Trophoblast cell (in vitro differentiated cells and primary cell): ENCODE measurements at regions not wholly inside any gene's neighbourhood (a gene's known extent, or its start where the extent isn't known, plus 50 kb on each side); places are given as distances from the start of the nearest gene placed in this dataset.

ENCODE experiments used
- DNase-seq, 2 donors: peaks; one replicate each; pipeline ENCODE4 v3.0.0-alpha.2; 2016
- H2AFZ ChIP-seq: 2 replicates; pipeline ENCODE4 v1.6.1; 2013; ENCODE audit warnings: low read length, moderate library complexity, mild to moderate bottlenecking; ENCODE audit not compliant: insufficient read depth, poor library complexity
- H2AK5ac ChIP-seq: 2 replicates; pipeline ENCODE4 v1.6.1; 2013; ENCODE audit warnings: mild to moderate bottlenecking, low read length
- H2BK120ac ChIP-seq: 2 replicates; pipeline ENCODE4 v1.6.1; 2013; ENCODE audit warnings: low read length, mild to moderate bottlenecking, moderate library complexity; ENCODE audit not compliant: insufficient read depth, poor library complexity
- H2BK12ac ChIP-seq: 2 replicates; pipeline ENCODE4 v1.6.1; 2013; ENCODE audit warnings: mild to moderate bottlenecking, low read length, moderate library complexity
- H2BK5ac ChIP-seq: 2 replicates; pipeline ENCODE4 v1.6.1; 2013; ENCODE audit warnings: low read length, low read depth, moderate library complexity, mild to moderate bottlenecking; ENCODE audit not compliant: poor library complexity
- H3K14ac ChIP-seq: 2 replicates; pipeline ENCODE4 v1.6.1; 2013; ENCODE audit warnings: mild to moderate bottlenecking, low read length
- H3K18ac ChIP-seq: 2 replicates; pipeline ENCODE4 v1.6.1; 2013; ENCODE audit warnings: mild to moderate bottlenecking, low read length
- H3K23ac ChIP-seq: 2 replicates; pipeline ENCODE4 v1.6.1; 2013; ENCODE audit warnings: low read length
- H3K27ac ChIP-seq: 2 replicates; pipeline ENCODE4 v1.5.1; 2013; ENCODE audit warnings: low read depth, mild to moderate bottlenecking, inconsistent platforms, low read length, moderate library complexity
- H3K27me3 ChIP-seq: 2 replicates; pipeline ENCODE4 v1.6.1; 2013; ENCODE audit warnings: inconsistent platforms, mild to moderate bottlenecking, low read length, moderate library complexity; ENCODE audit not compliant: insufficient read depth
- H3K36me3 ChIP-seq, 2 experiments: 1 replicate in 1 of 2; 2 replicates in 1 of 2; pipeline ENCODE4 v1.6.1; 2013; ENCODE audit warnings: low read length in 2 of 2, mild to moderate bottlenecking in 2 of 2, moderate library complexity in 1 of 2; ENCODE audit not compliant: insufficient read depth in 2 of 2, control insufficient read depth in 1 of 2
- H3K4ac ChIP-seq: 2 replicates; pipeline ENCODE4 v1.6.1; 2013; ENCODE audit warnings: low read depth, mild to moderate bottlenecking, low read length, moderate library complexity
- H3K4me1 ChIP-seq, 2 experiments: 1 replicate in 1 of 2; 2 replicates in 1 of 2; pipeline ENCODE4 v1.6.1; 2013; ENCODE audit warnings: low read length in 2 of 2, mild to moderate bottlenecking in 2 of 2, moderate library complexity in 1 of 2; ENCODE audit not compliant: insufficient read depth in 2 of 2, control insufficient read depth in 1 of 2
- H3K4me2 ChIP-seq: 2 replicates; pipeline ENCODE4 v1.6.1; 2013; ENCODE audit warnings: inconsistent platforms, mild to moderate bottlenecking, low read length, moderate library complexity
- H3K4me3 ChIP-seq: 2 replicates; pipeline ENCODE4 v1.5.1; 2013; ENCODE audit warnings: mild to moderate bottlenecking, low read depth, low read length, inconsistent platforms
- H3K79me1 ChIP-seq: one replicate; pipeline ENCODE4 v1.6.1; 2013; ENCODE audit warnings: low read length
- H3K79me2 ChIP-seq: 2 replicates; pipeline ENCODE4 v1.6.1; 2013; ENCODE audit warnings: low read length, mild to moderate bottlenecking; ENCODE audit not compliant: control insufficient read depth, insufficient read depth, poor library complexity
- H3K9ac ChIP-seq: 2 replicates; pipeline ENCODE4 v1.6.1; 2013; ENCODE audit warnings: mild to moderate bottlenecking, low read length
- H3K9me3 ChIP-seq: 2 replicates; pipeline ENCODE4 v1.6.1; 2013; ENCODE audit warnings: low read depth, mild to moderate bottlenecking, control low read depth, inconsistent platforms, low read length; ENCODE audit not compliant: insufficient read depth
- H4K12ac ChIP-seq: 2 replicates; pipeline ENCODE4 v1.6.1; 2013; ENCODE audit warnings: low read depth, mild to moderate bottlenecking, low read length, moderate library complexity
- H4K8ac ChIP-seq: 2 replicates; pipeline ENCODE4 v1.6.1; 2013; ENCODE audit warnings: low read depth, mild to moderate bottlenecking, low read length, moderate library complexity
- H4K91ac ChIP-seq: one replicate; pipeline ENCODE4 v1.6.1; 2013; ENCODE audit warnings: low read depth, mild to moderate bottlenecking, low read length, moderate library complexity
- WGBS: extraction: QIAGEN DNeasy Blood & Tissue Kit; methylation state at CpG from one replicate; pipeline ENCODE4 v1.1.7; 2013; ENCODE audit warnings: missing lambda C conversion rate; ENCODE audit not compliant: insufficient read length, insufficient coverage; ENCODE audit errors: extremely low coverage; 5-methylcytosine and 5-hydroxymethylcytosine counted together

DNA sequence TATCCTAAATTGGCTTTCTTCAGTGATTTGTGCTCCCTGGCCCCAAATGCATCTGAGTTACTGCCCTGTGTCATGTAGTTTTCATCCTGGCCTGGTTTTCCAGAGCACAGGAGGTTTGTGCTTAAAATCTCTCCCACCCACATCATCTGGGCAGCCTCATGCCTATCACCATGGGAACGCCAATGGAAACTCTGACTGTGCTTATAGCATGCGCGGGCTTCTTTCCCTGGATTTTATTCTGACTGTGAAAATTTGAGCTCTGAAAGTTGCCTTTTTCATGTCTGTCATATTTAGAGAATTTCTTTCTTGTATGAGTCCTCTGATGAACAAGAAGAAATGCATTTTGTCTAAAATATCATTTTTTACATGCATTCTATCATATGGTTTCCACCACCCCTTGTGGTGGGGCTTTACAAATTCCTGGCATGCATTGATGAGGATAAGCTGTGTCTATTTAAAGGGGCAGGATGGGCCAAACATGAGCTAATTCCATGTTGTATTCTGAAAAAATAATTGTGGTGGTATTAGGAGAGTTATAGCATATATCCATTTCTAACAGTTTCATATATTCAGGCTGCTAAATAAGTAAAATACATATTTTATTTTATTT is 55.1 kb downstream of the IRAG1 start:
- Histone ChIP-seq H3K79me1 (no peaks in the 10 kb centered on the region), H3K4me1 (peaks cover 1 to 2% of the 10 kb centered on the region in 2 experiments), H3K23ac (no peak overlapping the region), H2AK5ac (no peak overlapping the region), H4K91ac (no peak overlapping the region), H3K4me2 (no peak overlapping the region), H3K4ac (no peak overlapping the region), H3K9me3 (no peaks in the 10 kb centered on the region), H3K18ac (no peak overlapping the region), H3K27ac (no peak overlapping the region), H3K36me3 (no peaks in the 10 kb centered on the region), H2BK5ac (no peak overlapping the region), H3K14ac (no peak overlapping the region), H2BK12ac (no peak overlapping the region), H3K79me2 (no peaks in the 10 kb centered on the region), H3K4me3 (no peak overlapping the region), H3K27me3 (no peaks in the 10 kb centered on the region), H2BK120ac (no peak overlapping the region), H4K12ac (no peak overlapping the region), H2AFZ (no peak overlapping the region), H4K8ac (no peak overlapping the region), H3K9ac (no peak overlapping the region)
- WGBS, result no CpG with 5 or more reads among the region's 3 CpGs
- peak in 1 of 2 donors; percentile 55 for DNase-seq

DNA sequence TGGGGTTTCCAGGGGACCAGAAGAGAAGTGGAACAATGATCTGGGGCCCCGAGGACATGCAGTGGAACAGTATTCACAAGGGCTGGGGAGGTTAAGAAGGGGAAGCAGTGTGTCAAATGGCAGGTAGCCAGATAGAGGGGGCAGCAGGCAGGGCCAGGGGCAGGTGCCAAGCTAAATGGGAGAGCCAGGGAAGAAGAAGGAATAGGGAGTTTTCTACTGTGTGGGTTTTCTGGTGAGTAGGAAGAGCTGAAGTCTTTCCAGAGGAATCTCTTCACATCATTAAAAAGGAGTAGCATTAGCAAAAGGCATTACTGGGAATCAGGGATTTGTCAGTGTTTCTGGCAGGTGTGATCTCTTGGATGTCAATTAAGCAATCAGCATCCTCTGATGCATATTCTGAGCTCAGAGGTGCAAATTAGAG is 55.8 kb downstream of the IRAG1 start:
- Histone ChIP-seq H3K27me3 (no peaks in the 10 kb centered on the region), H3K79me1 (no peaks in the 10 kb centered on the region), H3K9ac (no peak overlapping the region), H3K4ac (no peak overlapping the region), H2AK5ac (no peak overlapping the region), H3K79me2 (no peaks in the 10 kb centered on the region), H4K8ac (no peak overlapping the region), H3K27ac (no peak overlapping the region), H3K4me2 (no peak overlapping the region), H4K91ac (no peak overlapping the region), H3K36me3 (no peaks in the 10 kb centered on the region), H2AFZ (no peak overlapping the region), H2BK12ac (no peak overlapping the region), H3K4me3 (no peak overlapping the region), H3K14ac (no peak overlapping the region), H2BK5ac (no peak overlapping the region), H3K4me1 (peaks cover 3 to 5% of the 10 kb centered on the region in 2 experiments), H3K23ac (no peak overlapping the region), H4K12ac (no peak overlapping the region), H3K9me3 (no peaks in the 10 kb centered on the region), H3K18ac (no peak overlapping the region), H2BK120ac (no peak overlapping the region)
- DNase-seq, result no peak
- no CpG with 5 or more reads among the region's 1 CpG for WGBS

DNA sequence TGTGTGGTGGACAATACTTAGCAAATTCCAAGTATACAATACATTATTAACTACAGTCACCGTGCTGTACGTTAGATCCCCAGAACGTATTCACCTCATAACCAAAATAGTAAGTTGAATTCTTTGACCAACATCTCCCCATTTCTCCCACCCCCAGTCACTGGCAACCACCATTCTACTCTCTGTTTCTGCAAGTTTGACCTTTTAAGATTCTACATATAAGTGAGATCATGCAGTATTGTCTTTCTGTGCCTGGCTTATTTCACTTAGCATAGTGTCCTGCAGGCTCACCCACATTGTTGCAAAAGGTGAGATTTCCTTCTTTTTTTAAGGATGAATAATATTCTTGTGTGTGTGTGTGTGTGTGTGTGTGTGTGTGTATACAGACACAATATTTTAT is 59.1 kb downstream of the IRAG1 start:
- Histone ChIP-seq H2BK120ac (no peak overlapping the region), H3K4ac (no peak overlapping the region), H2BK12ac (no peak overlapping the region), H3K27me3 (no peaks in the 10 kb centered on the region), H2BK5ac (no peak overlapping the region), H3K79me1 (no peaks in the 10 kb centered on the region), H4K91ac (no peak overlapping the region), H4K8ac (no peak overlapping the region), H2AFZ (no peak overlapping the region), H3K23ac (no peak overlapping the region), H4K12ac (no peak overlapping the region), H3K4me3 (no peak overlapping the region), H2AK5ac (no peak overlapping the region), H3K36me3 (no peaks in the 10 kb centered on the region), H3K9me3 (peaks cover 5% of the 10 kb centered on the region), H3K18ac (no peak overlapping the region), H3K4me2 (no peak overlapping the region), H3K27ac (no peak overlapping the region), H3K4me1 (peaks cover 5 to 8% of the 10 kb centered on the region in 2 experiments), H3K14ac (no peak overlapping the region), H3K79me2 (no peaks in the 10 kb centered on the region), H3K9ac (no peak overlapping the region)
- no CpG with 5 or more reads among the region's 3 CpGs for WGBS
- no peak for DNase-seq

DNA sequence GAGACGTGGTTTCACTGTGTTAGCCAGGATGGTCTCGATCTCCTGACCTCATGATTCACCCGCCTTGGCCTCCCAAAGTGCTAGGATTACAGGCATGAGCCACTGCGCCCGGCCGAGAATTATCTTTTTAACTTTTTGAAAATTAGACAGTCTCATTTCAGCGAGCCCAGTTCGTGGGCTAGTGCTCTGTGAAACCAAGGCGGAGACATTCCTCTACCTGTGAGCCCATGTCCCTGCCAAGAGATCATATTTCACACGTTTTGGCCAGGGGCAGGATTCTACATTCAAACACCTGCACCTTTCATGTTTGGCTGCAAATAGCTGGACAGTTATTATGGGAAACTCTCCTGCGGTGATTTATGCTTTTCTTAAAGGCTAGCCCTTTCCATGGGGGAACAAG is 60.3 kb downstream of the IRAG1 start:
- H3K9ac ChIP-seq, result no peak overlapping the region
- WGBS, result no CpG with 5 or more reads among the region's 11 CpGs
- H3K79me1 ChIP-seq, result no peaks in the 10 kb centered on the region
- H2AFZ ChIP-seq, result no peak overlapping the region
- no peak overlapping the region for H2BK120ac ChIP-seq
- no peak overlapping the region for H3K4me2 ChIP-seq
- H3K4me1 ChIP-seq, result peaks cover 5 to 8% of the 10 kb centered on the region in 2 experiments
- no peak overlapping the region for H2BK12ac ChIP-seq
- no peak overlapping the region for H3K4me3 ChIP-seq
- H4K8ac ChIP-seq, result no peak overlapping the region
- H4K91ac ChIP-seq, result no peak overlapping the region
- no peaks in the 10 kb centered on the region for H3K27me3 ChIP-seq
- no peak overlapping the region for H3K4ac ChIP-seq
- no peak overlapping the region for H3K14ac ChIP-seq
- peak; percentile 34 to 63 for DNase-seq
- no peaks in the 10 kb centered on the region for H3K79me2 ChIP-seq
- no peak overlapping the region for H4K12ac ChIP-seq
- no peaks in the 10 kb centered on the region for H3K36me3 ChIP-seq
- no peak overlapping the region for H2BK5ac ChIP-seq
- no peak overlapping the region for H3K23ac ChIP-seq
- no peak overlapping the region for H3K27ac ChIP-seq
- H3K18ac ChIP-seq, result no peak overlapping the region
- peaks cover 7% of the 10 kb centered on the region for H3K9me3 ChIP-seq
- no peak overlapping the region for H2AK5ac ChIP-seq
